ENCODE measurements at regions not wholly inside any gene's neighbourhood (a gene's known extent, or its start where the extent isn't known, plus 50 kb on each side); places are given as distances from the start of the nearest gene placed in this dataset.
A peak's percentile ranks its signal among the peaks of the same experiment; 100 is the strongest.
"Not testable (repeated sequence)": the region's sequence is repeated elsewhere in the genome, so short reads cannot be mapped to it uniquely, and the experiment has no call there.

GRCh38 chr2:188034102-188034501 lies 257.6 kb upstream of the GULP1 start:
- not testable (repeated sequence) for DNase-seq; H3K27me3 ChIP-seq (ENCODE audit: control insufficient read depth, insufficient read depth, low read length); H3K9me3 ChIP-seq (ENCODE audit: control insufficient read depth, low read depth, low read length); H3K36me3 ChIP-seq (ENCODE audit: control insufficient read depth, insufficient read depth, low read length); H3K4me3 ChIP-seq (ENCODE audit: low read length); H3K27ac ChIP-seq (ENCODE audit: low read length); H3K4me1 ChIP-seq (ENCODE audit: control insufficient read depth, insufficient read depth, low read length)
- no CpG with 5 or more reads among the region's 10 CpGs for WGBS (ENCODE audit: insufficient coverage, low lambda C conversion rate)

- H3K4me3 ChIP-seq (ENCODE audit: low read length); H3K9me3 ChIP-seq (ENCODE audit: control insufficient read depth, low read depth, low read length); H3K27me3 ChIP-seq (ENCODE audit: control insufficient read depth, insufficient read depth, low read length); DNase-seq; H3K4me1 ChIP-seq (ENCODE audit: control insufficient read depth, insufficient read depth, low read length); H3K27ac ChIP-seq (ENCODE audit: low read length); H3K36me3 ChIP-seq (ENCODE audit: control insufficient read depth, insufficient read depth, low read length): not testable (repeated sequence)
- WGBS (ENCODE audit: insufficient coverage, low lambda C conversion rate) = no CpG with 5 or more reads among the region's 9 CpGs
Measured at GRCh38 chr2:188035377-188035776, 256.3 kb upstream of the GULP1 start.

- H3K36me3 ChIP-seq (ENCODE audit: control insufficient read depth, insufficient read depth, low read length); H3K9me3 ChIP-seq (ENCODE audit: control insufficient read depth, low read depth, low read length); H3K27me3 ChIP-seq (ENCODE audit: control insufficient read depth, insufficient read depth, low read length); H3K27ac ChIP-seq (ENCODE audit: low read length); DNase-seq; H3K4me1 ChIP-seq (ENCODE audit: control insufficient read depth, insufficient read depth, low read length); H3K4me3 ChIP-seq (ENCODE audit: low read length): not testable (repeated sequence)
- WGBS (ENCODE audit: insufficient coverage, low lambda C conversion rate) = 100% methylated on average over 2 of the region's 5 CpGs
Measured at GRCh38 chr2:188036786-188037185, 254.9 kb upstream of the GULP1 start.

GRCh38 chr2:188039307-188039706 lies 252.4 kb upstream of the GULP1 start:
- no peaks in the 10 kb centered on the region for H3K36me3 ChIP-seq (ENCODE audit: control insufficient read depth, insufficient read depth, low read length)
- DNase-seq = no peak
- no peaks in the 10 kb centered on the region for H3K27me3 ChIP-seq (ENCODE audit: control insufficient read depth, insufficient read depth, low read length)
- H3K4me3 ChIP-seq (ENCODE audit: low read length) = no peak overlapping the region
- no peaks in the 10 kb centered on the region for H3K9me3 ChIP-seq (ENCODE audit: control insufficient read depth, low read depth, low read length)
- H3K27ac ChIP-seq (ENCODE audit: low read length) = no peak overlapping the region
- H3K4me1 ChIP-seq (ENCODE audit: control insufficient read depth, insufficient read depth, low read length) = no peaks in the 10 kb centered on the region

- Histone ChIP-seq H3K9me3 (ENCODE audit: control insufficient read depth, low read depth, low read length) (no peaks in the 10 kb centered on the region), H3K27me3 (ENCODE audit: control insufficient read depth, insufficient read depth, low read length) (no peaks in the 10 kb centered on the region), H3K27ac (ENCODE audit: low read length) (no peak overlapping the region), H3K4me1 (ENCODE audit: control insufficient read depth, insufficient read depth, low read length) (no peaks in the 10 kb centered on the region), H3K4me3 (ENCODE audit: low read length) (no peak overlapping the region), H3K36me3 (ENCODE audit: control insufficient read depth, insufficient read depth, low read length) (no peaks in the 10 kb centered on the region)
- DNase-seq = no peak
Measured at GRCh38 chr2:188042412-188042811, 249.3 kb upstream of the GULP1 start.

- Histone ChIP-seq H3K27me3 (ENCODE audit: control insufficient read depth, insufficient read depth, low read length) (no peaks in the 10 kb centered on the region), H3K27ac (ENCODE audit: low read length) (no peak overlapping the region), H3K4me1 (ENCODE audit: control insufficient read depth, insufficient read depth, low read length) (no peaks in the 10 kb centered on the region), H3K9me3 (ENCODE audit: control insufficient read depth, low read depth, low read length) (no peaks in the 10 kb centered on the region), H3K4me3 (ENCODE audit: low read length) (no peak overlapping the region), H3K36me3 (ENCODE audit: control insufficient read depth, insufficient read depth, low read length) (no peaks in the 10 kb centered on the region)
- no peak for DNase-seq
Measured at GRCh38 chr2:188045016-188045415, 246.7 kb upstream of the GULP1 start.

- no peaks in the 10 kb centered on the region for H3K27me3 ChIP-seq (ENCODE audit: control insufficient read depth, insufficient read depth, low read length)
- DNase-seq = no peak
- no peaks in the 10 kb centered on the region for H3K4me1 ChIP-seq (ENCODE audit: control insufficient read depth, insufficient read depth, low read length)
- no peak overlapping the region for H3K4me3 ChIP-seq (ENCODE audit: low read length)
- H3K27ac ChIP-seq (ENCODE audit: low read length) = no peak overlapping the region
- H3K9me3 ChIP-seq (ENCODE audit: control insufficient read depth, low read depth, low read length) = no peaks in the 10 kb centered on the region
- no peaks in the 10 kb centered on the region for H3K36me3 ChIP-seq (ENCODE audit: control insufficient read depth, insufficient read depth, low read length)
- WGBS (ENCODE audit: insufficient coverage, low lambda C conversion rate) = 80% methylated on average over 2 of the region's 3 CpGs
Measured at GRCh38 chr2:188046437-188046836, 245.2 kb upstream of the GULP1 start.

- no peaks in the 10 kb centered on the region for H3K4me1 ChIP-seq (ENCODE audit: control insufficient read depth, insufficient read depth, low read length)
- no peak overlapping the region for H3K4me3 ChIP-seq (ENCODE audit: low read length)
- H3K9me3 ChIP-seq (ENCODE audit: control insufficient read depth, low read depth, low read length) = no peaks in the 10 kb centered on the region
- H3K27me3 ChIP-seq (ENCODE audit: control insufficient read depth, insufficient read depth, low read length) = no peaks in the 10 kb centered on the region
- H3K27ac ChIP-seq (ENCODE audit: low read length) = no peak overlapping the region
- 76% methylated on average over 2 of the region's 2 CpGs for WGBS (ENCODE audit: insufficient coverage, low lambda C conversion rate)
- DNase-seq = no peak
- no peaks in the 10 kb centered on the region for H3K36me3 ChIP-seq (ENCODE audit: control insufficient read depth, insufficient read depth, low read length)
Measured at GRCh38 chr2:188047735-188048134, 243.9 kb upstream of the GULP1 start.

- no peaks in the 10 kb centered on the region for H3K27me3 ChIP-seq (ENCODE audit: control insufficient read depth, insufficient read depth, low read length)
- H3K36me3 ChIP-seq (ENCODE audit: control insufficient read depth, insufficient read depth, low read length) = no peaks in the 10 kb centered on the region
- WGBS (ENCODE audit: insufficient coverage, low lambda C conversion rate) = no CpG with 5 or more reads among the region's 2 CpGs
- H3K4me1 ChIP-seq (ENCODE audit: control insufficient read depth, insufficient read depth, low read length) = no peaks in the 10 kb centered on the region
- no peak overlapping the region for H3K4me3 ChIP-seq (ENCODE audit: low read length)
- H3K27ac ChIP-seq (ENCODE audit: low read length) = no peak overlapping the region
- H3K9me3 ChIP-seq (ENCODE audit: control insufficient read depth, low read depth, low read length) = no peaks in the 10 kb centered on the region
- peak; percentile 4 to 9 for DNase-seq
Measured at GRCh38 chr2:188050726-188051125, 240.9 kb upstream of the GULP1 start.

- Histone ChIP-seq H3K4me1 (ENCODE audit: control insufficient read depth, insufficient read depth, low read length) (no peaks in the 10 kb centered on the region), H3K36me3 (ENCODE audit: control insufficient read depth, insufficient read depth, low read length) (no peaks in the 10 kb centered on the region), H3K4me3 (ENCODE audit: low read length) (no peak overlapping the region), H3K27ac (ENCODE audit: low read length) (no peak overlapping the region), H3K9me3 (ENCODE audit: control insufficient read depth, low read depth, low read length) (no peaks in the 10 kb centered on the region), H3K27me3 (ENCODE audit: control insufficient read depth, insufficient read depth, low read length) (no peaks in the 10 kb centered on the region)
- no CpG with 5 or more reads among the region's 1 CpG for WGBS (ENCODE audit: insufficient coverage, low lambda C conversion rate)
- no peak for DNase-seq
Measured at GRCh38 chr2:188051706-188052105, 240.0 kb upstream of the GULP1 start.

- Histone ChIP-seq H3K9me3 (ENCODE audit: control insufficient read depth, low read depth, low read length) (no peaks in the 10 kb centered on the region), H3K36me3 (ENCODE audit: control insufficient read depth, insufficient read depth, low read length) (no peaks in the 10 kb centered on the region), H3K27me3 (ENCODE audit: control insufficient read depth, insufficient read depth, low read length) (no peaks in the 10 kb centered on the region), H3K4me3 (ENCODE audit: low read length) (no peak overlapping the region), H3K27ac (ENCODE audit: low read length) (no peak overlapping the region), H3K4me1 (ENCODE audit: control insufficient read depth, insufficient read depth, low read length) (no peaks in the 10 kb centered on the region)
- 80% methylated on average over 2 of the region's 6 CpGs for WGBS (ENCODE audit: insufficient coverage, low lambda C conversion rate)
- DNase-seq = no peak
Measured at GRCh38 chr2:188065386-188065785, 226.3 kb upstream of the GULP1 start.
